Activated T-cell treated with anti-CD3 and anti-CD28 coated beads for 1 hour (primary cell): ENCODE measurements at regions not wholly inside any gene's neighbourhood (a gene's known extent, or its start where the extent isn't known, plus 50 kb on each side); places are given as distances from the start of the nearest gene placed in this dataset.
"Not testable (repeated sequence)": the region's sequence is repeated elsewhere in the genome, so short reads cannot be mapped to it uniquely, and the experiment has no call there.

Source experiments
- DNase-seq: peaks from one replicate; pipeline ENCODE4 v3.0.0-alpha.2; 2020; ENCODE audit warnings: low read depth

DNA sequence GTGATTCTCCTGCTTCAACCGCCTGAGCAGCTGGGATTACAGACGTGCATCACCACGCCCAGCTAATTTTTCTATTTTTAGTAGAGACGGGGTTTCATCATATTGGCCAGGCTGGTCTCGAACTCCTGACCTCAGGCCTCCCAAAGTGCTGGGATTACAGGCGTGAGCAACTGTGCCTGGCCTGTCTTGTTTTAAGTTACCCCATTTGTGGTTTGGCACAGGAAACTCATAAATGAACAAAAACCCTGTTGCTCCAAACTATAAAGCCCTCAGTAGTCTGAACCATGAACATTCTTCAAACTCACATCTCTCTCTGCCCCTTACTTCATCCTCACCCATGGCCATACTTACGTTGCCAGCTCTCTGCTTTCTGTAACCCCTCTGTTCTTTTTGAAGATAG, 61.7 kb downstream of the RHOU start:
- not testable (repeated sequence) for DNase-seq

DNA sequence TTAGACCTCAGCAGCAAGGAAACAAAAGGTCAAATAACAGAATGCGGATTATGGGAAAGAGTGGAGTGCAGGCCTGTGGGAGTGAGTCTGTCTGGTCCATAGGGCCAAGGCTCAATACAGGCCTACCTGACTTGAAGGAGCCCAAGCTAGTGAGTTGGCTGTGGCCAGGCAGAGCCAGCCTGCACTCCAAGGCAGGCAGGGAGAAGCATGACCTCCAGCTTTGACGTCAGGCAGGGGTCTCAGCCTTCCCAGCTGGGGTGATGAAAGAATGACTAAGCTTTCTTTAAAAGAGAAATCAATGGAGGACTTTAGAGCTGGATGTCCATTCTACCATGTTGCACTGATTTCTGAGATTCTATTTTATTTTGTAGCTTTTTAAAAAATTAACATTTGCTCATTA, 62.8 kb downstream of the RHOU start:
- DNase-seq: no peak

DNA sequence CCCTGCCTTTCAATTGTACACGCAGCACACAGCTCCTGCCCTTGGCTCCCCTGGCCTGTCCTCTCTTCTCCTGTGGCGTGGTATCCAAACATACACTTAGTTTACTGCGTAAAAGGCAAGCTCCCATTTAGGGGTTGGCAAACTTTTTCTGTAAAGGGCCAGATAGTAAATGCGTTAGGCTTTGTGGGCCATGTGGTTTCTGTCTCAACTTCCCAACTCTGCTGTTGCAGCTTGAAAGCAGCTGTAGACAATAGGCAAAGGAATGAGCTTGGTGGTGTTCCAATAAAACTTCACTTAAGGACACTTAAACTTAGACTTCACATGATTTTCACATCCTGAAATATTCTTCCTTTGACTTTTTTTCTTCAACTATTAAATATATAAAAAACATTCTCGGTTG, 63.3 kb downstream of the RHOU start:
- no peak for DNase-seq

DNA sequence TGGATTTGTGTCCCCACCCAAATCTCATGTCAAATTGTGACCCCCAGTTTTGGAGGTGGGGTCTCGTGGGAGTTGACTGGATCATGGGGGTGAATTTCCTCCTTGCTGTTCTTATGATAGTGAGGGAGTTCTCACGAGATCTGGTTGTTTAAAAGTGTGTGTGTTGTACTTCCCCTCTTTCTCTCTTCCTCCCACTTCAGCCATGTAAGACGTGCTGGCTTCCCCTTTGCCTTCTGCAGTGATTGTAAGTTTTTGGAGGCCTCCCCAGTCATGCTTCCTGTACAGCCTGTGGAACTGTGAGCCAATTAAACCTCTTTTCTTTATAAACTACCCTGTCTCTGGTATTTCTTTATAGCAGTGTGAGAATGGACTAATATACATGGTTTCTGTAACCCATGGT, 64.6 kb downstream of the RHOU start:
- no peak for DNase-seq

DNA sequence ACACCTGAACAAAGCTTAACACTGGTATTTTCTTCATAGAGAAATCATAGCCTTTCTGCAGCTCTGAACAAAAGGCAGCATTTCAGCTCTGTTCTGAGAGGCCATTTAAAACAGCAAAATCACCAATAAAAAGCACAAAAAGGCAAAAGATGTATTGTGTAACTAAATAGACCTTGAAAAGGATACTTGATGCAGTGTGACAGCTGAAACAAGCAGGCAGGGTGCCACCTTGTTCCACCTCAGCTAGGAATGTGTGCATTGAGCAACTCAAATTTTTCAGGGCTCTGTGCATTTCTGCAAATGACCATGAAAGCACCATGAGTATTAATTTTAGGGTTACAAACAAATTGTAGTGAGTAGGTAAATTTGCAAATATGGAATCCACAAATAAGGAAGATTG, 65.8 kb downstream of the RHOU start:
- no peak for DNase-seq

DNA sequence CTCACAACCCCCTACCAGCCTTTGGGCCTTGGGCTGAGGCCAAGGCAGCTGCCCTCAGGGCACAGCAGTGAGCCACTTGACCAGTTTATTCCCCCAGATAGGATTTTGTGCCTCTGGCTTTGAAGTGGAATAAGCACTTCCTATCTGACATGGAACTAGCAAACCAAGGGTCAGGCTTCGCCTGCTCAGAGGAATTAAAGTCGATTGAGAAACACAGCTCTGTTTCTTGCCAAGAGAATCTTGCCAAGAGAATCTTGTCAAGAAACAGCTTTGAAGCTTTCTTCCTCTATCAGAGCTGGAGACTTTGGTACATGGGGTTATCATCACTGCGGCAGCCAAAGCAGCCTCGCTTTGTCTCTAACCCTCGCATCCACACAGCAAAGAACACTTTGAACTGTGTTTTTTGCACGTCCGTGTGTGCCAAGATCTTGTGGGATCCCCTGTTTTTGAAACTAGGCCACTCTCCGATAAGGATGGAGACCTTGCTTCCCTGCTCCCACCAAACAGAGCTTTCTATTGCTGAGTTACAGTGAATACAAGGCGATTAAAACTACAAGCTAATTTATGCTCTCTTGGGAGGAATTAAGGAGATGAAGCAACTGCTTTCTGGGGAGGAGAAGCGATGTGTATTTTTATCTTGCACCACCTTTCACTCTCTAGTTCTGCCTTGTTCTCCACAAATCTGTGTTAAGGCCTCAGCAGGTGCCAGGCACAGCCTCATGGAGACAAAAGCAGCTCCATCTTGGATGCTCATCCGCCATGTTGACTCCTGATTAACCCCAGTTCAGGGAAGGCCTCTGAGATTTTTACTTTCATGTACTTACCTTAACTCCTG, 67.3 kb downstream of the RHOU start:
- DNase-seq: no peak

DNA sequence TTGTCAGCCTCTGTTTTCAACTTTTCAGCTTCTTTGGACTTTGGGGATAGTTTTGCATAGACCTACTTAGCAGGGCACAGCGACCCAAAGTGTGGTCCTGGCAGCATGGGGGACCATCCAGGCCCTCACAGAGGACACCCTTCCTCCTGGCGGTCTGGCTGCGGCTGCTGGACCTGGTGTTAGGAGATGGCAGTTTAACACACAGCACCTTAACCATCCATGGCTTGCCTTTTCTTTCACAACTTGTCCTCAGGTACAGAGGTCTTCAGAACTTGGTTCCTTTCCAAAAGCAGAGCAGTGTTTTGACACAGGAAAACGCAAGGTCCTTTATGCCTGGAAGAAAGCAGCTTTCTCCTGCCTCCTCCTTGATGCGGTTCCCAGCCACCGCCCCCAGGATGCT, 68.1 kb downstream of the RHOU start:
- no peak for DNase-seq

DNA sequence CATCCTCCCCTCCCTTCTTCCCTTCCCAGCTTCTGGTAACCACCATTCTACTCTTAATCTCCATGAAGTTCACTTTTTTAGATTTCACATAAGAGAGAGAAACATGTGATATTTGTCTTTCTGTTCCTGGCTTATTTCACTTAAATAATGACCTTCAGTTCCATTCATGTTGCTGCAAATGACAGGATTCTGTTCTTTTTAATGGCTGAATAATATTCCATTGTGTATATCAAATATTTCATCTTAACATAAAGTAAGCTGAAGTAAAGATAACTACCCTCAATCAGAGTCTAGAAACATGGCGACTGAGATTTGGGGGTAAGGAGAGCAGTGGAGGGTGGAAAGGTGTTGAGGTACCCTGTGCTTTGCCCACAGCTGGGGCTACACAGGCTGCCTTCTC, 68.9 kb downstream of the RHOU start:
- no peak for DNase-seq

DNA sequence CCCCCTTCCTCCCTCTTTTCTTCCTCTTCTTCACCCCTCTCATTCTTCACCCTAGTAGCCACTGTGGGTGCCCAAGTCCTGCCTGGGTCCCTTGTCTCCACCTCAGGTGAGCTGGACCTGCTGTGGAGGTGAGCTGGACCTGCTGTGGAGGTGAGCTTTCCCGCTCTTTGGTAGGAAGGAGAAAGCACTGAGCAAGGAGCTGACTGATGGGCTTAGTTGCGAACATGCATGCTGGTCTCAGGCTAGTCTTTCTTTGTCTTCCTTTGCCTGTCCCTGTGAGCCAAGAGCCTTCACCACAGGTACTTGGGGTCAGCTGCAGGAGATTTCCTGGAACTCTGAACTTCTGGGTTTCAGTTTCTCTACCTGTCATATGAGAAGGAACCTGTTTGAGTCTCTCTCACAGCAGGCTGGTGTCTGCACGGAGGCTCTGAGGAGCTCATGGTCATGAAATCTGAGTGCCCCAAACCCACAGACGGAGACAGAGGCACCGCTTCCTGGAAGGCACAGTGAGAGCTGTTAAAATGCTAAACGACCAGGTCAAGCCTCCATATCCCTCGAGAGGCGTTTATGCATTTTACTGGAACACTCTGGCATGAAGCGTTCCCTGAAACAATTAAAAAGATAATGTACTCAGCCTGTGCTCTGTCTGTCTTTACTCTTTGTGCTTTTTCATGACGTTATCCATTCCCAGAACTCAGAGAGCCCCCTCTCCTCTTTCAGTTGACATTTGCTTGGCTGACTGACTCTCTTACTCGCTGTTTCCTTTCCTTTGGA, 69.5 kb downstream of the RHOU start:
- DNase-seq: no peak

DNA sequence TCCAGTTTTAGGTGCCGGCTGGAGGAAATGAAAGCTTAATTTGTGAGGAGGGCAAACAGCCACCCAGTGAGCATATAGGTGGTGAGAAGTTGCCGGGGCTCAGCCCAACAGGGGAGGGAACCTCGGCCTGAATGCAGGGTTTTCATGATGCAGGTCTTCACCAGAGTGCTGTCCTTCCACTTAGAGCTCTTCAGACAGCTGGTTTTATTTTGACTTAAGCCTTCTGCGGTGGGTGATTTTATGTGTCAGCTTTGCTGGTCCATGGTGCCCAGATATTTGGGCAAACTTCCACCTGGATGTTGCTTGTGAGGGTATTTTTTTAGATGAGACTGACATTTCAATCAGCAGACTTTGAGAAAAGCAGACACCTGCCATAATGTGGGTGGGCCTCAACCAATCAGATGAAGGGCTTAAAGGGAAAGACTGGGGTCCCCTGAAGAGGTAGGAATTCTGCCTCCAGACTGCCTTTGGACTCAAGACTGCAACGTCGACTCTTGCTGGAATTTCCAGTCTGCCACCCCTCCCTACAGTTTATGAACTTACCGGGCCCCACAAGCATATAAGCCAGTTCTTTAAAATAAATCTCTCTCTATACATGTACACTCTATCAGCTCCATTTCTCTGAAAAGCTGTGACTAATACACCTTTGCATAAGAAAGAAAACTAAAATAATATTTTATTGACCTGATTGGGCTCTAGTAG, 72.8 kb downstream of the RHOU start:
- no peak for DNase-seq

DNA sequence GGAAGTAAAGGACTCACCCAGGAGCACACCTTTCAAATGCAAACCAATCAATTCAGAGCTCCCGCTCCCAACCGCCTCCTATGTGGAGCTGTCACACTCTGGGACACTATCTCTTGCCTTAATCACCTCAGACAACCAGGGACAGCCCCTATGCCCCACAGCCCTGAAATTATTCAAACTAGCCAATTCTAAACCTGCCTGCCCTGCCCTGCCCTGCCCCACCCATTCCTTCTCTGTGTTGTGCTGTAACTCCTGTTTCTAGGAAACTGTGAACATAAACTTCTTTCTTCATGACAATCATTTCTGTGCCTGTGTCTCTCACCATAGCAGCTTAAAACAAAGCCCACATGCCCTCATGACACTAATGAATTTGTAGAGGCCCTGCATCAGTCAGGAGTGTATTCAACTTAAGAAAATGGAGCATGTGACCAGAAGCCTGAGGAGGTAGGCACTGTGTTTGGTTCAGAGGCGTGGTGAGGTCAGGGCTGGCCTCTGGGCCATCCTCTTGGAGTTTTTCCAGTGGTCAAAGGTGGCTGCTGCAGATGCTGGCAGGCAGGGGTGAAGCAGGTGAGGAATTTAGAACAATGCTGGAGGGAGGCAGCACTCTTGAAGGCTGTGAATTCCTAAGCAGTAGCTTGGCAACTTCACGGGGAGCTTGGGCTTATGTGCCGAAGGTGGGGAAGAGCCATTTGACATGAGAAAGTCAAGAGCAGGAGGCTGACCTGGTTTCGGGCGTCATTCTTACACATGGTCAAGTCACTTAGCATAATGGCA, 74.5 kb downstream of the RHOU start:
- DNase-seq: no peak

DNA sequence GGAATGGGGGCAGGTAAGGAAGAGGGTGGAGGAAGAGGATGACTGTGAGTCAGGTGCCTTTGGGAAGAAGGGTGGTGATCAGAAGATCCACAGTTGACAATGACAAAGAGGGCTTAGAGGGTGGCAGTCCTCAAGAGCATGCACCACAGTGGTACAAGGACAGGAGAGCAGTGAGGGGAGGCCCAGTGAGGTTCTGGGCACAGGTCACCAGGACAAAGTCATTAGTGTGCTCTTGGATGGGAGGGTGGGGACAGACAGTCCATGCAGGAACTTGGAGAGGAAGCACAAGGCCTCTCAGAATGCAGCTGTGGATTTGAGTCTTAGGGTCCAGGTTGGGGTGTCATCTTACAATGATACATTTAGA, 75.1 kb downstream of the RHOU start:
- DNase-seq: no peak

DNA sequence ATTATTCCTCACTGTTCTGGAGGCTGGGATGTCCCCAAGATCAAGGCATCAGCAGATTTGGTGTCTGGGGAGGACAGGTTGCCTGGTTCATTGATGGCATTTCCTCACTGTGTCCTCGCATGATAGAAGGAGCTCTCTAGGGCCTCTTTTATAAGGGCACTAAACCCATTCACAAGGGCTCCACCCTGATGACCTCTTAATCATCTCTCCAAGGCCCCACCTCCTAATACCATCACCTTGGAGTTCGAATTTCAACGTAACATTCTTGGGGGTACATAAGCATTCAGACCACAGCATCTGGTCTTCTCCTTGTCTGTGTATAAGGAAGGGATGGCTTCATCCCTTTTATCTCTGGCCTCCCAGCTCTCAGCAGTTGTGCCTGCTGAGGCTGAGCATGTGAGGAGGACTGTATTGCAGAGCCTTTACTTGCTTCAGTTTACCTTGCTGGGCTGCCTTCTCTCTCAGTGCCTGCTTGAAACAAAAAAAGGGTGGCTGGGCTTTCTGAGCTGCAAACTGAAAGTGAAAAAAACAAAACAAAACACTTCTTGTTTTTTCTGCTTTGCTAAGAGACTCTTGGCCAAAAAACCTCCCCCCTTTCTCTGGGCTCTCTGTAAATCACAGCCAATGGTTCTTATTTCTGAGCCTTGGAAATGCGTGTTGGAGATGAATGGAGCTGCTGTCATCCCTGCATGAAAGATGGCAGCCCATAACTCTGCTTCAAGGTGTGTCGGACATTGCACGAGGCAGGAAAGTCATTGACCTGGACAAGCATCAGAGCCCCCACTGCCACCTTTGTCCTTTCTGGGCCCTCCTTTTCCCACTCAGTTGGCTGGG, 75.8 kb downstream of the RHOU start:
- no peak for DNase-seq

DNA sequence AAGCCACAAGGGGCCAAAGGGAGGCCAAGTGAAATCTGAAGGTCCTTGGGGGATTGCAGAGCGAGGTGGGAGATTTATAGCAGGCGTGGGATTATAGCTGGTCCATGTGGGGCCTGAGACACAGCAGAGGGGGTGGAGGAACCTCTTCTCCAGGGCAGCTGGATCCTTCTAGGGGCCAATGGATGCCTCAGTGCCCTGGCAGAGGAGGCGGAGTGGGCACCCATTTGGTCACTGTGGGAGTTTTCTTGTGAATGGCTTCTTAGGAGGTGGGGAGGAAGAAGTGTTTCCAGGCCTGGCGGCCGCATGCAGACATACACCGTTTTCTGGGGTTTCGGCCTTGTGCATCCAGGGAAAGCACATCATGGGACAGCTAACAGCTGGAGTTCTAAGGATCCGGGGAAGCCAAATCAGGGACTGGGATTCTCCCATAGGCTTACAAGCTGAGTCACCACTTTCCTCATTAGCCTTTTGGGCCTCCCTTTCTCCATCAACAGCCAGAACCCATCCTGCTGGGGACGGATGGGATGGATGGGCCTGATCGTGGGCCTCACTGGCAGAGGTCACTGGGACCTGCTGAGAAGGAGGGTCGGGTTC, 76.5 kb downstream of the RHOU start:
- no peak for DNase-seq

DNA sequence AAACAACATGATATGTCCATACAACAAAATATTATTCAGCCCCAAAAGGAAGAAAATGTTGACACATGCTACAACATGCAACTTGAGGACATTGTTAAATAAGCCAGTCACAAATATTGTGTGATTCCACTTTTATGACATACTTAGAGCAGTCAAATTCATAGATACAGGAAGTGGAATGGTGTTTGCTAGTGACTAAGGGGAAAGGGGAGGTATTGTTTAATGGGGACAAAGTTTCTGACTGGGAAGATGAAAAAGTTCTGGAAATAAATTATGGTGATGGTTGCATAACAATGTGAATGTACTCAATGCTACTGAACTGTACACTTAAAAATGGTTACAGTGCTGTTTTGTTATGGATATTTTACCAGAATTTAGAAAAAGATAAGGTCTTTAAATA, 77.7 kb downstream of the RHOU start:
- no peak for DNase-seq

DNA sequence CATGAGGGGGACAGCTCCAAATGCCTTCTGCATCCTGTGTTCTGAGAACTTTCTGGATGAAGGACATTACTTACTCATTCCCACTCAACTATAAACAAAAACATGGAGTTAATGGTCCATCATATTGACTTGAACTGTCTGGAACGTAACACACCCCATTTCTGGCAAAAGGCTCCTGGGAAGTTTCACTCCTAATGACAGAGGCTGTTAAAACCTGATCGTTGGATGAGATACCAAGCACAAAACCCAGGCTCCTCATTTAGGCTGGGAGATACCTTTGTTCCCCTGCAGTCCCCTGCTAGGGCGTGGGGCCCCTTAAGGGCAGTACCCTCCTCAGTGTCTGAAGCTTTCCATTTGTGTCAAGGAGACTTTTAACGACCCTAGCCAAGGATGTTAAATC, 78.9 kb downstream of the RHOU start:
- DNase-seq: no peak

DNA sequence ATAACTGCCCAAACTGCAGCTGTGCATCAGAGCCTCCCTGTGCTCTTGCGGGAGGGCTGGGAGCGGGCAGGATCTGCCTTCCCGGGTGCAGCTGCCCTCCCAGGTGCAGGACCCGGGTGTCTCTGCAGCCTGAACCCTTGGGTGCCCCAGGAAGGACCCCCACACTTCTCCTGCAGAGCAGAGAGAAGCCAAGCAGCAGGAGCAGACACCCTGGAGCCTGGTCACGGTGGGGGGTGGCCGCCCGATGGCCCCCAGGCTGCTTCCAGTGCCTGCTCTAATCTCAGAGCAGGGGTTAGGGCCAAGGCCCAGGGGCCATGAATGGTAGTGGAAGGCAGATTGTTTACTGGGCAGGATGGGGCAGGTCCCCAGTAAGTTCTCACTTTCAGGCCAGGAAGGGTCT, 83.0 kb downstream of the RHOU start:
- no peak for DNase-seq

DNA sequence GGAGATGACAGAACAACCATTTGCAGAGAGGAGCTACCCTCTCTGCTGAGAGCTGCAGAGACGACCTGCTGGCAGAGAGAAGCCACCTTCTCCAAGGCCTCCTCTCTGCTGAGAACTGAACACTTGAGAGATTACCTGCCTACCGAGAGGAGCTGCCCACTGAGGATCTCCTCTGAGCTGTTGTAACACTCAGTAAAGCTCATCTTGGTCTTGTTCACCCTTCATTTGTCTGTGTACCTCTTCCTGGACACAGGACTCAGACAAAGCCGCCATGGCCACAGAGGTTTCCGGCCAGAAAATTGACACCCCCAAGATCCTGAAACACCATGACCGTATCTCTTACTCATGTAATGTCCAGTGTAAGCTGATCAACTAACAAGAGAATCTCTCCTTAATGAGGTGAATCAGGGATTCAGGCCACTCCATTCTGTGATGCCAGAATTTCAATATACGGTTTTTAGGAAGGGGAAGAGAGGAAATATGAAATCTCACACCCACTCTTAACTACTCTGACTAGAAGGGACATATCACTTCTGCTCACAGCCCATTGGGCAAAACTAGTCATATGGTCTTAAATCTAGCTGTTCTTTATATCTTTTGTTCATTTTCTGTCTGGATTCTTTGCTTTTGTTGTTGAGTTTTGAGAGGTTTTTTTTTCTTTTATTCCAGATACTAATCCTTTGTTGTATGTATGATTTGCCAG, 83.8 kb downstream of the RHOU start:
- DNase-seq: no peak

DNA sequence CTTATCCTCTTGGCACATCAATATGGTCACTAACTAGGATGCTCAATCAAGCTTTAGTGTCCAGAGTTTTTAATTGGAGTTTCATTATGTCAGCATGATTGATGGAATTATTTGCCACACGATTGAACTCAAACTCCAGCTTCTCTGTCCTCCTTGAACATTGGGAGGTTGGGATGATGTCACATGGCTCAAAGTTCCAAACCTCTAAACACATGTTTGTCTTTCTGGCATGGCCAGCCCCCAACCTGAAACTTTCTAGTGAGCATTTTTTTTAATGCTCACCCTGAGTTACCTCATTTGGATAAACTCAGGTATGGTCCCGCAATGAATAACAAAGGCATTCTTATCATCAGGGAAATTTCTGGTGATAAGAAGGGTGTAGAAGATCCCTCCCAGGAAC, 86.0 kb downstream of the RHOU start:
- no peak for DNase-seq

DNA sequence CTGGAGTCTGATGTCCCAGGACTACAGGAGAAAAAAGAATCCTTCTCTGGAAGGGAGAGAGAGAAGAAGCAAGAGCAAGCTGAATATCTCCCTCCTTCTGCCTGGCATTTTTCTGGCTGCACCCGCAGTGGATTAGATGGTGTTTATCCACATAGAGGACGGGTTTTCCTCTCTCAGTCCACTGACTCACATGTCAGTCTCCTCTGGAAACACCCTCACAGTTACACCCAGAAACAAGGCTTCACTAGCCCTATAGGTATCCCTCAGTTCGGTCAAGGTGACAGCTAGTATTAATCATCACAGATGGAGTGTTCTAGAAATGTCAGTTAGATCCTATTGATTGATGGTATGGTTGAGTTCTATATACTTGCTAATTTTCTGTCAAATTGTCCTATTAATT, 87.9 kb downstream of the RHOU start:
- DNase-seq: no peak
